HG03139 (cell line): ENCODE measurements at regions not wholly inside any gene's neighbourhood (a gene's known extent, or its start where the extent isn't known, plus 50 kb on each side); places are given as distances from the start of the nearest gene placed in this dataset.
"Not testable (repeated sequence)": the region's sequence is repeated elsewhere in the genome, so short reads cannot be mapped to it uniquely, and the experiment has no call there.

Experiments
- ATAC-seq: cut with Tn5 transposase; IDR thresholded peaks from one replicate; pipeline ENCODE4 v1.9.1; 2021; ENCODE audit not compliant: unreplicated experiment

DNA sequence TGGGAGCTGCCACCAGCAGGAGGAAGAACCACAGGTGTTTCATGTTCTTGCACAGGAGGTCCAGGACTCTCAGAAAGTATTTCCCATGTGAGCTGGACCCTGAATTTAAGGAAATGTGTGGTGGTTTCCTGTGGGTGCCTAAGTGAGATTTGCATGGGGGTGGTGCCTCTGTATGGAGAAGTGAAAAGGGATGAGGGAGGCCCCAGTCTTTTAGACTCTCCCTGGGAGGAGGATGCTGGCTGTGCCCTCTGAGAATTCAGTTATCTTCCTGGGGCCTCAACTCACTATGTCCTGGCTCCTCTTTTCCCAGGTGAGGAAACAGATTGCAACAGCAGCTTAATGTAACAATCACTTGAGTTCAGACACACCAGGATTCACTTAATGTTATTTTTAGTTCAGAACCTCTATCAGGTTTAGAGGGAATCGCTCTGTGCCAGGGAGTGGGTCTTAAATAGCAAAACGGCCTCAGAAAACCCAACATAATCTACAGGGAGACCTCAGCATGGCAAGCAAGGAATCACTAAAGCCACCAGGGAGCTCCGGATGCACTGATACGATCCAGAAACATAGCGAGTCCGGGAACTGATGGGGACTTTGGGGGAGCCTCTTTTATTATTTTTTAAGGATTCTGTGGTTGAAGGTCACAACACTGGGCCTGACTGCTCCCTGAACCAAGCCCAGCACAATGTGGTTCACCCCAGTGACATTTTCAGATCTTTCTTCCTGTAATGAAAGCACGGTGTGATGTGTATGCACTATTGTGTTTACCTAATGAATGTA is 823.5 kb downstream of the TMEM121 start:
- ATAC-seq, result not testable (repeated sequence)

DNA sequence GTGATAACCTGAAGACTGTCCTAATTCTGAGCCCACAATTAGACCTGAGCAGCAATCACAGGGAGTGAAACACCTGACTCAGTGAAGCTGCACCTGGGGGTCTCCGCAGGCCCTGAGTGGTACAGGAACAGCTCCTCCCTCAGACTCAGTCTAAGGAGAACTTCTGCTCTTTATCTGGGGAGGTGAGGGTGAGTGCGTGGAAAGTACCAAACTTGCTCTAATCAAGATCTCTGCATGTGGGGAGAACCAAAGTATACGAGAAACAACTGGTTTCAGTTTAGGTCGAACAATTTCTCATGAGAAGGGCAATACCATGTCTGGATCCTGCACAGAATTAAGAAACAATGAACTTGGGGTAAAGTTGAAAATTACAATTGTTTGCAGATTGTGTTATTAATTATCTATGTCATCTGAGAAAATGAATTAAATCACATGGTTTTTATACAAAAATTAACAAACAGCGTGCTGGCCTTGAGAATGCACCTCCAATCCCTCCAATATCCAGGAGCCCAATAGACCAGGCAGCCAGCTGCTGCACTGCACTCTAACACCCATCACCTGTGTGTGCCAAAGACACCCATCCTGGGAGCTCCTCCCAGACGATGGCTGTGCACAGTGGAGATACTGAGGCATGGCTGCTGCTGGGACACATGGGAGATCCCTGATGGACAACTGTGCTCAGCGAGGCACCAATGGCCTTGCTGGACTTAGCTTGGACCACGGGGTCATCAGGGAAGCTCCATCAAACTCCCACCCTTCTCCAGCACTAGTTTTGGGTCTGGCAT is 828.8 kb downstream of the TMEM121 start:
- ATAC-seq, result not testable (repeated sequence)

GRCh38 chr14:106355881-106356642 is 829.7 kb downstream of the TMEM121 start:
- ATAC-seq, result not testable (repeated sequence)

DNA sequence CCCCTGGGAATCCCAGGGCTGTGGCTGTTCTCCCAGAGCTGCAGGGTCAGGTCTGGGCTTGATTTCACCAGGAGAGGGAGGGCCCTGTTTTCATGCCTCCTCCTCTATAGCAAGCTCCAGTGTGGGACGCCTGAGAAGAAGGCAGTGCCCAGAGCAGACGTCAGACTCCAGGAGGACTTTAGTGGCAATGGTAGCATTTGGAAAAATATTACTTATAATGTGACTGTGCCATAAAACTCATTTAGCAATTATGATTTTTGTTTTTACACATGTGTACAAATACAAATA is 830.2 kb downstream of the TMEM121 start:
- ATAC-seq, result not testable (repeated sequence)

DNA sequence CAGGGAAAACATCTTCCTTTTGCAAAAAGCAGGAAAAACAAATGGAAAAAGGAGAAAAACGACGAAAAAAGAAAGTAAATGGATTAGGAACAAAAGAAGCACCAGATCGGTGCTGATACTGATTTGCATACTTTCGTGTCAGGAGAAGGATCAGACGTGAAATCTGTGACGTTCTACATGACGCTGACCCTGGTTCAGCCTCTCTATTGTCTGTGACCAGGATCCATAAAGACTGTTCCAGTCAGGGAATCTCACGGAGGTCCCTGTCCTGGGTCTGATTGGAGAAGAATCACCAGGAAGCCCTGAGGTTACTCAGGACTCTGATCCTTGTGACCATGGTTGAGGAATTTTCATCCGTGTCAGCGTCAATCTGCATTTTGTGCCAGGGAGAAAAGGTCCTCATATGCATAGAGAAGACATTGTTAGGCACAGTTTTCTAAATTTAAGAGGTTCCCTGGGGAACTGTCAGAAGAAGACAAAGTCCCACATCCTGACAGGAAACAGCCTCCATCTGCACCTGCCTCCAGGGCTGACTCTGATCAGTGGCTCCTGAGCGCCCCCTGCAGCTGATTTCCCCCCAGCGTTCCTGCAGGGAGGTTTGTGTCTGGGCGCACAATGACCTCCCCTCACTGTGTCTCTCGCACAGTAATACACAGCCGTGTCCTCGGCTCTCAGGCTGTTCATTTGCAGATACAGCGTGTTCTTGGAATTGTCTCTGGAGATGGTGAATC is 832.9 kb downstream of the TMEM121 start:
- ATAC-seq, result not testable (repeated sequence)

GRCh38 chr14:106365371-106365770 is 839.0 kb downstream of the TMEM121 start:
- ATAC-seq, result not testable (repeated sequence)

DNA sequence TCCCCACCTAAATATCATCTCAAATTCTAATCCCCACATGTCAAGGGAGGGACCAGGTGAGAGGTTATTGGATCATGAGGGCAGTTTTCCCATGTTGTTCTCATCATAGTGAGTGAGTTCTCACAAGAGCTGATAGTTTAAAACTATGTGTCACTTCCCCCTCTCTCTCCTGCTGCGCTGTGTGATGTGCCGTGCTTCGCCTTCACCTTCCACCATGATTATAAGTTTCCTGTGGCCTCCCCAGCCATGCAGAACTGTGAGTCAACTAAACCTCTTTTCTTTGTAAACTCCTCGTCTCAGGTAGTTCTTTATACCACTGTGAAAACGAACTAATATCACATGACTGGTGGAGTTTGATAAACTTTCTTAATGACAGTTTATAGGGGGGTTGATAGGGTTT is 839.5 kb downstream of the TMEM121 start:
- ATAC-seq, result not testable (repeated sequence)

- not testable (repeated sequence) for ATAC-seq
These were observed 840.6 kb downstream of the TMEM121 start for GRCh38 chr14:106366971-106367370.

DNA sequence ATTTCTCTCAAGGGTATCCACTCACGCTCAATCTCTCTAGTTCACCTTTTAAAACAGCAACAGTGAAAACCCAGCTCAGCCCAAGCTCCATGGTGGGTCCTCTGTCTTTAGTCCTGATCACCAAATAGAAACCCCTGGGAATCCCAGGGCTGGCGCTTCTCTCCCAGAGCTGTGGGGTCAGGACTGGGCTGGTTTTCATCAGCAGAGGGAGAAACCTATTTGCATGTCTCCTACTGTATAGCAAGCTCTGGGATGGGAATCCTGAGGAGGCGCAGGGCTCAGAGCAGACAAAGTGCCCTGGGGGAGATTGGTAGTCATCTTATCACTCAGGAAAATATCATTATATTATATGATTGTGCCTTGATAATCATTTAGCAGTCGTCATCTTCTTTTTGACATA is 843.1 kb downstream of the TMEM121 start:
- ATAC-seq, result not testable (repeated sequence)

GRCh38 chr14:106372870-106373652 is 846.7 kb downstream of the TMEM121 start:
- ATAC-seq, result no peak

DNA sequence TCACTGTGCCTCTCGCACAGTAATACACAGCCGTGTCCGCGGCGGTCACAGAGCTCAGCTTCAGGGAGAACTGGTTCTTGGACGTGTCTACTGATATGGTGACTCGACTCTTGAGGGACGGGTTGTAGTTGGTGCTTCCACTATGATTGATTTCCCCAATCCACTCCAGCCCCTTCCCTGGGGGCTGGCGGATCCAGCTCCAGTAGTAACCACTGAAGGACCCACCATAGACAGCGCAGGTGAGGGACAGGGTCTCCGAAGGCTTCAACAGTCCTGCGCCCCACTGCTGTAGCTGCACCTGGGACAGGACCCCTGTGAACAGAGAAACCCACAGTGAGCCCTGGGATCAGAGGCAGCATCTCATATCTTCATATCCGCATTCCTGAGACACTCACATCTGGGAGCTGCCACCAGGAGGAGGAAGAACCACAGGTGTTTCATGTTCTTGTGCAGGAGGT is 847.3 kb downstream of the TMEM121 start:
- not testable (repeated sequence) for ATAC-seq

DNA sequence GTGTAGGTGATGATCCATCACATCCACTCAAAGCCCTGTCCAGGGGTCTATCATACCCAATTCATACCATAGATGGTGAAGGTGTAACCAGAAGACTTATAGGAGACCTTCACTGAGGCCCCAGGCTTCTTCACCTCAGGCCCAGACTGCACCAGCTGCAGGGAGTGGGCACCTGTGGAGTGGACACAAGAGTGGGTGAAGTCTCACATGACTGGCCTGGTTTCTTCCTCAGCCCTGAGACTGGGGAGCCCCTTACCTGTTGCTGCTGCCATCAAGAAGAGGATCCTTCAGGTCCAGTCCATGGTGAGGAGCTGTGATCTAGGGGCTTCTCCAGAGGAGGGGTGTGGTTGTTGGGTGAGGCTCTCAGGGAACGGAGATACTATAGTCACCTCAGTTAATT is 851.0 kb downstream of the TMEM121 start:
- no peak for ATAC-seq

- ATAC-seq, result no peak
These were observed 851.8 kb downstream of the TMEM121 start for GRCh38 chr14:106378191-106378590.

GRCh38 chr14:106380740-106381139 is 854.4 kb downstream of the TMEM121 start:
- no peak for ATAC-seq

GRCh38 chr14:106389186-106389585 is 862.8 kb downstream of the TMEM121 start:
- ATAC-seq, result not testable (repeated sequence)

GRCh38 chr14:106390401-106390800 is 864.0 kb downstream of the TMEM121 start:
- ATAC-seq, result no peak

DNA sequence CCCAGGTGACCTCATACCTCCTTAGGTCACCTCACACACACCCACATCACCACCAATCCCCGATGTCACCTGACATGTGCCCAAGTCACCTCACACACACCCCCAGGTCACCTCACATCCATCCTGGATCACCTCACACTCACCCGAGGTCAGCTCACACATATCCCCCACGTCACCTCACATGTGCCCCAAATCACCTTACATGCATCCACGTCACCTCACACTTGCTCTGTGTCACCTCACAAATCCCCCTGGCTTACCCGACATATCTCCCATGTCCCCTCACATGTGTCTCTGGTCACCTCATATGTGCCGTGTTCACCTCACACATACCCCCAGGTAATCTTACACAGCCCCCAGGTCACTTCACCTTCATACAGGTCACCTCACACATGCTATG is 864.6 kb downstream of the TMEM121 start:
- ATAC-seq, result no peak

DNA sequence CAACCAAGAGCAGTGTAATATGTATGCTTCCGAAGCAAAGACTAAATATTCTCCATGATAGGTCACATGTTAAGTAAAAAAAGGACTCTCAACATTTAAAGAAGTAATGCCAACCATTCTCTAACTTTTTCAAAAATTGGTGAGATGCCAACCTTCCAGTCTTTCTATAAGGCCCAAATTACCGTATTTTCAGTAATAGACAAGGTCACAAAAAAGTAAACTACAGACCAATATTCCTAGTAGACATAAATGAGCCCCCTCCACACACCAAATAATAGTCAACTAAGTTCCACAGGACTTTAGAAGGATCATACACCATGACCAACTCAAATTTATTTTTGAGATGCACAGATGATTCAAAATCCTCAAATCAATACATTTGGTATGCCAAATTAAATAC is 867.4 kb downstream of the TMEM121 start:
- no peak for ATAC-seq

- ATAC-seq, result no peak
These were observed 869.2 kb downstream of the TMEM121 start for GRCh38 chr14:106395456-106396050.

DNA sequence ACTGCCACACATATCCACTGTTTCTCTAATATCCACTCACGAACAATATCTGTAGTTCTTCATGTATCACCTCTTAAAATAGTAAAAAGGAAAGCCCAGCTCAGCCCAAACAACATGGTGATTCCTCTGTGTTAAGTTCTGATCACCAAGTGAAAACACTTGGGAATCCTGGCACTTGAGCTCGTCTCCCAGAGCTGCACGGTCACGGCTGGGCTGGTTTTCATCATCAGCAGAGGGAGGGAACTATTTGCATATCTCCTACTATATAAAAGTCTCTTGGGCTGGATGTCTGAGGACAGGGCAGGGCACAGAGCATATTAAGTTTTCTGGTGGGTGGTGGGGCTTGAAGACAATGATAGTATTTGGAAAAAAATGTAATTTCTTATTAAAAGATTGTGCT is 870.6 kb downstream of the TMEM121 start:
- ATAC-seq, result no peak
